ENCODE measurements at regions not wholly inside any gene's neighbourhood (a gene's known extent, or its start where the extent isn't known, plus 50 kb on each side); places are given as distances from the start of the nearest gene placed in this dataset.

GRCh38 chr2:234671716-234672115, 174.8 kb upstream of the ARL4C start:
- TF ChIP-seq, protein P1, sequence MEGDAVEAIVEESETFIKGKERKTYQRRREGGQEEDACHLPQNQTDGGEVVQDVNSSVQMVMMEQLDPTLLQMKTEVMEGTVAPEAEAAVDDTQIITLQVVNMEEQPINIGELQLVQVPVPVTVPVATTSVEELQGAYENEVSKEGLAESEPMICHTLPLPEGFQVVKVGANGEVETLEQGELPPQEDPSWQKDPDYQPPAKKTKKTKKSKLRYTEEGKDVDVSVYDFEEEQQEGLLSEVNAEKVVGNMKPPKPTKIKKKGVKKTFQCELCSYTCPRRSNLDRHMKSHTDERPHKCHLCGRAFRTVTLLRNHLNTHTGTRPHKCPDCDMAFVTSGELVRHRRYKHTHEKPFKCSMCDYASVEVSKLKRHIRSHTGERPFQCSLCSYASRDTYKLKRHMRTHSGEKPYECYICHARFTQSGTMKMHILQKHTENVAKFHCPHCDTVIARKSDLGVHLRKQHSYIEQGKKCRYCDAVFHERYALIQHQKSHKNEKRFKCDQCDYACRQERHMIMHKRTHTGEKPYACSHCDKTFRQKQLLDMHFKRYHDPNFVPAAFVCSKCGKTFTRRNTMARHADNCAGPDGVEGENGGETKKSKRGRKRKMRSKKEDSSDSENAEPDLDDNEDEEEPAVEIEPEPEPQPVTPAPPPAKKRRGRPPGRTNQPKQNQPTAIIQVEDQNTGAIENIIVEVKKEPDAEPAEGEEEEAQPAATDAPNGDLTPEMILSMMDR (IDR thresholded peaks at IDR 0.05), result no peak
- Histone ChIP-seq H3K36me3 (no peaks in the 10 kb centered on the region), H3K9ac (ENCODE audit: low read depth in 2 of 2, low read length in 2 of 2) (no peak overlapping the region), H3K9me3 (no peaks in the 10 kb centered on the region), H3K4me3 (no peak overlapping the region), H3K27ac (no peak overlapping the region), H3K4me1 (no peaks in the 10 kb centered on the region), H3K27me3 (no peaks in the 10 kb centered on the region)
- no peak for DNase-seq
- intact Hi-C loops (cut with DNase I), result no loop called here

GRCh38 chr2:234671231-234671630, 174.3 kb upstream of the ARL4C start:
- H3K36me3 ChIP-seq, result no peaks in the 10 kb centered on the region
- no peaks in the 10 kb centered on the region for H3K27me3 ChIP-seq
- no peaks in the 10 kb centered on the region for H3K9me3 ChIP-seq
- intact Hi-C loops (cut with DNase I), result no loop called here
- no peak overlapping the region for H3K27ac ChIP-seq
- DNase-seq, result no peak
- H3K9ac ChIP-seq (ENCODE audit: low read depth in 2 of 2, low read length in 2 of 2), result no peak overlapping the region
- no peak overlapping the region for H3K4me3 ChIP-seq
- TF ChIP-seq, protein P1 (IDR thresholded peaks at IDR 0.05), result no peak
- H3K4me1 ChIP-seq, result no peaks in the 10 kb centered on the region

DNA sequence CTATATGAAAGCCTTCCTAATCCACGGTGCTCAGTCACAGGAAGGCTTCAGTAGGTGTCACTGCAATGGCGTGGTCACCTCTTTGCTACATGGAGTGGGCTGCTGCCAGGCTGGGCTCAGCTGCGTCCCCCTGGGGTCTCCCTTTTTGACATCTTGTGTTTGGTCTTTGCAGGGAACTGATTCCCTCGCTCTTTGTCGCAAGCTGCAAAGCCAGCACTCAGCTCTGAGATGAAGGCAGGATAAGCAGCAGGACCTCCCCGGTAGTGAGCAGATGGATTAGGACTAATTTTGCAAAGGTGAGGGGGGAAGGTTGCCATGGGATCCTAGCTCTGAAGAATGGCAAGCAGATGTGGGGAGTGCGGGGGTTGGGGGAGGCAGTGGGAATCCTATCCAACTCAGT, 173.9 kb upstream of the ARL4C start:
- no peak for DNase-seq
- Histone ChIP-seq H3K9ac (ENCODE audit: low read depth in 2 of 2, low read length in 2 of 2) (no peak overlapping the region), H3K27me3 (no peaks in the 10 kb centered on the region), H3K4me3 (no peak overlapping the region), H3K36me3 (no peaks in the 10 kb centered on the region), H3K4me1 (no peaks in the 10 kb centered on the region), H3K9me3 (no peaks in the 10 kb centered on the region), H3K27ac (no peak overlapping the region)
- intact Hi-C loops (cut with DNase I), result no loop called here
- TF ChIP-seq, protein P1 (IDR thresholded peaks at IDR 0.05), result no peak

DNA sequence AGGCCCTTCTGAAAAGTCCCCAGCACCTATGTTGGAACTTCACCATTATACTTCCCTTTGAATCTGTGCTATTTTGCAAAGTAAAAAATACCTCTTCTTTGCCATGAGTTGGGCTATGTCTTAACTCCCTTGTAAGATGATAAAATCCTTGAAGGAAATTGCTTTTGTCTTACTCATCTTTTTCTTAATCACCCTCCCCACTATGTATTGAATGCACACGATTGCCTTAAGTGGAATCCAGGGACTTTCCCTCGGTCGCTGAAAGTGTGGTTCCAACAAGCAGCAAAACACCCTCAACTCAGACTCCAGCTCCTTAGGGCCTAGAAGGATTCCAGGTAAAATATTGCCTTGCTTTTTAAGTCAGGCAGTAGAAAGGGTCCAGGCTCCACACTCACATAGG, 173.2 kb upstream of the ARL4C start:
- no peak overlapping the region for H3K4me3 ChIP-seq
- no peaks in the 10 kb centered on the region for H3K9me3 ChIP-seq
- no peaks in the 10 kb centered on the region for H3K36me3 ChIP-seq
- TF ChIP-seq, protein P1 (IDR thresholded peaks at IDR 0.05), result no peak
- intact Hi-C loops (cut with DNase I), result no loop called here
- H3K27ac ChIP-seq, result no peak overlapping the region
- H3K4me1 ChIP-seq, result no peaks in the 10 kb centered on the region
- DNase-seq, result no peak
- no peak overlapping the region for H3K9ac ChIP-seq (ENCODE audit: low read depth in 2 of 2, low read length in 2 of 2)
- H3K27me3 ChIP-seq, result no peaks in the 10 kb centered on the region

- no peak for DNase-seq
- Histone ChIP-seq H3K4me1 (no peaks in the 10 kb centered on the region), H3K9me3 (no peaks in the 10 kb centered on the region)
Measured at GRCh38 chr2:234669621-234670020, 172.7 kb upstream of the ARL4C start.

More at GRCh38 chr2:234669621-234670020, 172.7 kb upstream of the ARL4C start:
- no peak overlapping the region for H3K9ac ChIP-seq (ENCODE audit: low read depth in 2 of 2, low read length in 2 of 2)
- TF ChIP-seq, protein P1 (IDR thresholded peaks at IDR 0.05), result no peak
- no peaks in the 10 kb centered on the region for H3K27me3 ChIP-seq
- H3K27ac ChIP-seq, result no peak overlapping the region
- intact Hi-C loops (cut with DNase I), result no loop called here
- no peak overlapping the region for H3K4me3 ChIP-seq
- no peaks in the 10 kb centered on the region for H3K36me3 ChIP-seq
